D341Med (cell line): ENCODE measurements at regions not wholly inside any gene's neighbourhood (a gene's known extent, or its start where the extent isn't known, plus 50 kb on each side); places are given as distances from the start of the nearest gene placed in this dataset.

Source experiments
- DNase-seq: peaks from one replicate; pipeline ENCODE4 v3.0.0; 2012; ENCODE audit warnings: low spot score

GRCh38 chr2:65530547-65531320, 98.3 kb upstream of the SPRED2 start:
- DNase-seq = no peak

DNA sequence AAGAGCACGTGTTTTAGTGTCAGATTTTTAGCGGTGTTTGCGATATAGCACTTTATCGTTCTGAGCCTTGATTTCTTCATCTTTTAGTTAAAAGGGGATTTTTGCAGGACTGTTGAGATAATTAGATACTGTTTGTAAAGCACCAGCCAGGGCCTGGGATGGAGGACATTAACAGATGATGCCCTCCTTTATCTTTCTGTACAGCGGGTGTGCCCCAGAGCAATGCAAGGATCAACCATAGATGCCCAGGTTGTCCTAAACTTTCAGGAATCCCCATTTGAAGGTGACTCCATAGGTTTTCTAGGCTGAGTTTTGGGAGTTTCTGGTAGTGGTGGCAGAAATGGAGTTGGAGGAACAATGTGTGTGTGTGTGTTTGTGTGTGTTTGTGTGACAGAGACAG, 97.0 kb upstream of the SPRED2 start:
- DNase-seq = no peak

- DNase-seq = no peak
These were observed 95.8 kb upstream of the SPRED2 start for GRCh38 chr2:65528241-65528574.

DNA sequence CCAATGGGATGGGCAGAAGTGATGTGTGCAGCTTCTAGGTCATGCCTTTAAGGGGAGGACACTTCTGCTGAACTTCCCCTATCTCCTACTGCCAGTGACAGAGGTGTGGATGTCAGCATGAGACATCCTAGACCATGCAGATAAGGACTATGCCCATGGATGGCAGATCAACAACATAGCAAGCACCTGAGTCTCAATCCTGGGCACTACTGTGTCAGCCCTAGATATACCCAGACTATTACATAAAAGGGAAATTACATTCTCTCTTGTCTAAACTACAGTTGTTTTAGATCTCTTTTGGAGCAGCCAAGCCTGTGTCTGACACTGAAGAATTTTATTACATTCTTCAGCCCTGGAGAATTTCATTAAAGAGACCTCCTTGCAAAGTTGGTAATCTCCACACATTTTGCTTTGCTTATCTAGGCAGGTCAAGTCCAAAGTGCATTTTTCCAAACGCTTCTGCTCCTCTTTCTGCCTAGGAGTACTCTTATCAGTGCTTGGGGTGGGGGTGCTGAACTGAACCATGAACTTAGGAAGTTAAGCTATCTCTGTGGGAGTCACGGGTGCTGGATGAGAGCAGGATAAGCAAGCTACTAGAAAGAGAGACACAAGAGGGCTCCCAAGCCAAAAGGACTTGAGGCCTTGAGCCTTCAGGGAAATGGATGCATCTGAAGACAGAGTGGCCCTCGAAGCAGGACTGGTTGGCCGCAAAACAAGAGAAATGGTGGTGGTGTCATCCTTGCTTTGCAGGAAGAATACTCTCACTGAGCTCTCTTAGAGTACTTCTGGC, 95.2 kb upstream of the SPRED2 start:
- no peak for DNase-seq

DNA sequence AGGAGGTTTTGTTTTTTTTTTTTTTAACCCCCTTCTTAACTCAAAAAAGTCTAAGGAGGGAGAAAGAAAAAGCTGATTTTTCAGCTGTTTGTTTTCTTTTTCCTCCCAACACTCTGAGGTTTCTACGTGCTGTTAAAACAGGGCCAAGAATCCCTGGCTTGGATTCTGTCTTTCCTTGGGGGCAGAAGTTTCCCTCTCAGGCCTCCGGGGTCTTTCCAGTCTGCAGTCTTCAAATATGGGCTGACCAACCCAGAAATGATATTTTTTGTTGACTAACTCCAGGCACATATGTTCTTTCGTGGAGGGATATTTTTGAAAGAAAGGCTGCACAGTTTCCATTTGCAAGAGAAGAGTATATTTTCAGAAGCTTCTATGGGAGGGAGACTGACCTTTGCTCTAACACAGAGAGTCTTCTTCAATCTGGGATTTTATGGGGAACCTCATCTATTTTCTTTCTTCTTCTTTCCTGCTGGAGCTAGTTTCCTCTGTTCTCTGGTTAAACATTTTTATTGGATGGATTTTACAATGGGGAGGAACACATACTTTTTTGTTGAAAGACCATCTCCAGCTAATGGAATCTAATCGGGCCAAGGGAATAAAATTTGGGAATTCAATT, 93.3 kb upstream of the SPRED2 start:
- DNase-seq = no peak

DNA sequence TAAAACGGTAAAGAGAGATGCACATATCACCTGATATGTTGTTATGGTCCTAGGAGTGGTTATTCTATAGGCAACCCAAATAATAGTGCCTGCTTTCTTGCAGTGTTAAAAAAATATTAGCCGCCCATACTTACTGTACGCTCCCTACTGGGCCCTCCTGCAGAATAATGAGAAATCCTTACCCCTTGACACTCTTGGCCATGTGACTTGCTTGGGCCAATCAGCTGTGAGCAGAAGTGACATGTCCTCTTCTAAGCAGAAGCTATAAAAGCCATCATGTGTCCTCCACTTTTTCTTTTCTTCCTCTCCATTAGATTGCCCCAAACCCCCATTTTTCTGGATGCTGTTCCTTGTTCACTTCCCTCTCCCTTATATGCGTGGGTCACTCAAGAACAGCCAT, 90.5 kb upstream of the SPRED2 start:
- no peak for DNase-seq

- no peak for DNase-seq
These were observed 86.4 kb upstream of the SPRED2 start for GRCh38 chr2:65518751-65519150.

DNA sequence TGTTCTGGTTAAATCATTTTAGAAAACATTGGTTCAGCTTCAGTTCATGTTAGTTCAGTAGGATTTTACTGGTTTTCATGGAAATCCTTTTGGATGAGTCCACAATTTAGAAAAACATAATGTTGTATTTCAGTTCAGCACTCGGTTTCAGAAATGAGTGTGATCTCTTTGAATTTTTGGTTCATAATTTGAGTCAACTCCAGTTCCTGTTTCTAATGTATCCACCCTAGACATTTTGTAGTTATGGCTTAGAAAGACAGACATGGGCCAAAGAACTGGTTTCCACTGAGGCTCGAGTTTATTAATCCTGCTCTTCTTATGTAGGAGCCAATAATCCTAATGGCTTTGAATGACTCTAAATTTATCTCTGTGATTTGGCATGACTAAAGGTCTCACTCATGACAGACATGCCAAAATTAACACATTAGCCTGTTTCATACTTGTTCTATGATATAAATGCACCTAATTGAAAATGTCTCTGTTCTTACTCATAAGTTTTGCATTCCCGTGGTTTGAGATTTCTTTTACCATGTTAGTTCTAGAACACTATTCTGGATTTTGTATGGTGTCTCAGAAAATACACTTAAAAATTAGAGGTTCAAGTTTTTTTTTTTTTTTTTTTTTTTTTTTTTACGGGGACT, 82.3 kb upstream of the SPRED2 start:
- no peak for DNase-seq

- no peak for DNase-seq
These were observed 80.4 kb upstream of the SPRED2 start for GRCh38 chr2:65512783-65513182.

GRCh38 chr2:65511306-65511705, 78.9 kb upstream of the SPRED2 start:
- no peak for DNase-seq

DNA sequence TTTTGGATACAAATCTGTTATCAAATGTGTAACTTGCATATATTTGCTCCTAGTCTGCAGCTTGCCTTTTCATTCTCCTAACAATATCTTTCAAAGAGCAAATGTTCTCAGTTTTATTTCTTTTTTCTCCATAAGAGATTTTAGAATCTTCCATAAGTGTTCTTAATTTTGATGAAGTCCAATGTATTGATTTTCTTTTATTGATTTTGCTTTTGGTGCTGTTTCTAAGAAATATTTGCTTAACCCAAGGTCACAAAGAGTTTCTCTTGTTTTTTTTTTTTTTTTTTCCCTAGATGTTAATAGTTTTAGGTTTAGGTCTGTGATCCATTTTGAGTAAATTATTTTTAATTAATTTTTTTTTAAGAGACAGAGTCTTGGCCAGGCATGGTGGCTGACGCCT, 75.8 kb upstream of the SPRED2 start:
- DNase-seq = no peak

GRCh38 chr2:65507102-65508069, 75.0 kb upstream of the SPRED2 start:
- no peak for DNase-seq

- DNase-seq = no peak
These were observed 72.7 kb upstream of the SPRED2 start for GRCh38 chr2:65504814-65505697.

DNA sequence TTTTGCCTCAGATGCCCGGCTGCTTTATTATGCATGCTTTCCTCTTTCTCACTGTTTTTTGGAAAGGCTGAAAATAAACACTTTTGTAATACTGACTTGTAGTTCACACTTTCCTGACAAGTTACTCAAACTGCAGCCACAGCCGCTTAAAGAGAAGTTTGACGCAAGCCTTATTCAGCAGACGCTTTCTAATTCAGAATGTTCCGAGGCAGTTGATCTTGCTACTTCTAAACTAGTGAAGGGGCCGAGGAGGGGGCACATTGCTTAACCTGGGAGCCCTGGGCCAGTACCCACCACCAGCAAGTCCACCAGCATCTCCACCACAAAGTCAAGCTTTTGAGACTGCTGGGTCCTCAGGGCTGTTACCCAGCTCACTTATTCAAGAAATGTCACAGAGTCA, 71.8 kb upstream of the SPRED2 start:
- no peak for DNase-seq

DNA sequence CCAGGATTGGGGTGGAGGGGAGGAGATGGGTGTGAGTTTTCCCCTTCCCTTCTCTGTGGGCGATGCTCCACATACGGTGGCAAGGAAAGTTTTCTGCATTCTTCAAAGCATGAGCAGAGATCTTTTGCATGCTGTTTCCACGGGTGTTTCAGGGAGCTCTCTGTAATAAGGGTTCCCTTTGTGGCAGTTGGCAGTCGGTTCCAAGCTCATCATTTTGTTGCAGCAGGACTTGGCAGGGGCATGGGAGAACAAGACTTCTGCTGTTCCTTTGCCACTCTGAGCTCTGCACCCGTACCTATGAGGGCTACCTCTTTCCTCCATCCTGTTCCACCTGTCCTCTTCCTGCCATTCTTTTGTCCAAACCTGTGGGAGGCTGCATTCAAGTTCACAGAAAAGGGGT, 71.3 kb upstream of the SPRED2 start:
- DNase-seq = no peak

DNA sequence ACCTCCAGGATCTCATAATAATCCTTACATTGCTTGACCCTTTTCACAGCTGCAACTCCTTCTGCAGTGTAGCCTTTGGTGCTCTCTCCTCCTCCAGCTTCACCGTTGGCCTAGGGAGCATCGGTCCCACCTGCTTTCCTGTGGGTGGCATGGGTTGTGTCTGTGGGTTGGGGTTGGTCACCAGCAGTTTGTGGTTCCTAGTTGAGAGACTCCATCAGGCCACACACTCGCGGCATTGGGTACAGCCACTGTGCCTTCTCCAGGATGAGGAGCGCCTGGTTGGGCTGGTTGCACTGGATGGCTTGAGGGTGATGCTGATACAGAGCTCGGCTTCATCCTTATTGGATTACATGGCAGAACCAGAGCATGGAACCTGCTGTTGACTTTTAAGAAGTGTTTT, 69.4 kb upstream of the SPRED2 start:
- DNase-seq = no peak

DNA sequence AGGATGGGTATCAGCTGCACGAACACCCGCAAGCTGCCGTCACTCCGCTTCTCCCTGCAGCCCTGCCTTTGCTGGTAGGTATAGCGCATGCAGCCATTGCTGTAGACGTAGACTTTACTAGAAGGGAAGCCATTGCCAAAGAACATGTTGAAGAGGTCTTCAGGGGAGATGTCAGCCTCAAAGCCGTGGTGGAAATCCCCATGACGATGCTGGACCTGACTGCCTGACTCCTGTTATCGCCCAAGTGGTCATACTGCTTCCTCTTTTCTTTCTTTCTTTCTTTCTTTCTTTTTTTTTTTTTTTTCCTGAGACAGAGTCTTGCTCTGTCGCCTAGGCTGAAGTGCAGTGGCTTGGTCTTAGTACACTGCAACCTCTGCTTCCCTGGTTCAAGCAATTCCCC, 68.7 kb upstream of the SPRED2 start:
- DNase-seq = no peak

GRCh38 chr2:65500310-65501040, 68.1 kb upstream of the SPRED2 start:
- no peak for DNase-seq

DNA sequence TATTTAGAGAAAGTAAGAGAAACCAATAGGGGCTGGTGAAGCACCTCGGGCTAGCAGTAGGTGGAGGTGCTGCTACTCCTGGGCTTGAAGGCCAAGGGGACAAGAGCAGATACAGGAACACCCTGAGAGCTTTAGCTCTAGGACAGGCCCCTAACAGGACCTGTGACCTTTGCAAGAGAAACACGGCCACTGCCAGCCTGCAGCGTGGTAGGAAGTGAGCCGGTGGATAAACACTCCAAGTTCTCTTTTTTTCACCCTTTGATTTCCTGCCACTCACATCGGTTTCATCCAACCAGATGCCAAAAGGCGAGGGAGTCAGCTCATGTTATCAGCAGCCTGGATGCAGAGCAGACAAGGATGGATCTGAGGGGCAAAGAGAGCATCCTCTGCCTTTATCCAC, 66.8 kb upstream of the SPRED2 start:
- DNase-seq = no peak

- DNase-seq = no peak
These were observed 66.0 kb upstream of the SPRED2 start for GRCh38 chr2:65498396-65498795.
